Large intestine (tissue), 3 donors: ENCODE measurements at regions not wholly inside any gene's neighbourhood (a gene's known extent, or its start where the extent isn't known, plus 50 kb on each side); places are given as distances from the start of the nearest gene placed in this dataset.
"Not testable (repeated sequence)": the region's sequence is repeated elsewhere in the genome, so short reads cannot be mapped to it uniquely, and the experiment has no call there.

Experiments
- DNase-seq, 2 donors: peaks; one replicate each; pipeline versions ENCODE4 v3.0.0 to v3.0.0-alpha.2; 2013
- H3K27ac ChIP-seq: one replicate; pipeline ENCODE4 v1.5.1; 2013; ENCODE audit warnings: low read length
- H3K27me3 ChIP-seq: 2 replicates; pipeline ENCODE4 v1.6.1; 2013; ENCODE audit warnings: low read length; ENCODE audit not compliant: control insufficient read depth, insufficient read depth
- H3K36me3 ChIP-seq: 2 replicates; pipeline ENCODE4 v1.6.1; 2013; ENCODE audit warnings: low read length; ENCODE audit not compliant: control insufficient read depth, insufficient read depth
- H3K4me1 ChIP-seq: one replicate; pipeline ENCODE4 v1.6.1; 2013; ENCODE audit warnings: low read length; ENCODE audit not compliant: control insufficient read depth, insufficient read depth
- H3K4me3 ChIP-seq: one replicate; pipeline ENCODE4 v1.5.1; 2013; ENCODE audit warnings: low read length
- H3K9me3 ChIP-seq: one replicate; pipeline ENCODE4 v1.6.1; 2013; ENCODE audit warnings: mild to moderate bottlenecking, low read depth, low read length, moderate library complexity; ENCODE audit not compliant: control insufficient read depth
- WGBS: methylation state at CpG from one replicate; pipeline ENCODE4 v1.1.5; 2013; ENCODE audit warnings: low lambda C conversion rate; ENCODE audit not compliant: insufficient coverage; 5-methylcytosine and 5-hydroxymethylcytosine counted together

GRCh38 chr2:87423796-87424762 is 323.8 kb upstream of the PLGLB2 start:
- peaks cover 37% of the 10 kb centered on the region for H3K9me3 ChIP-seq
- H3K27me3 ChIP-seq, H3K4me1 ChIP-seq, DNase-seq, H3K4me3 ChIP-seq, H3K36me3 ChIP-seq, H3K27ac ChIP-seq: not testable (repeated sequence)
- no CpG with 5 or more reads among the region's 7 CpGs for WGBS

GRCh38 chr2:87424763-87425154 is 323.1 kb upstream of the PLGLB2 start:
- H3K4me3 ChIP-seq, H3K36me3 ChIP-seq, DNase-seq, H3K27ac ChIP-seq, H3K4me1 ChIP-seq, H3K27me3 ChIP-seq: not testable (repeated sequence)
- peaks cover 35% of the 10 kb centered on the region for H3K9me3 ChIP-seq
- no CpG with 5 or more reads among the region's 1 CpG for WGBS

GRCh38 chr2:87425191-87425590 is 322.7 kb upstream of the PLGLB2 start:
- no CpG with 5 or more reads among the region's 3 CpGs for WGBS
- H3K27me3 ChIP-seq, DNase-seq, H3K4me1 ChIP-seq, H3K36me3 ChIP-seq, H3K27ac ChIP-seq, H3K4me3 ChIP-seq: not testable (repeated sequence)
- H3K9me3 ChIP-seq = peaks cover 37% of the 10 kb centered on the region

- no CpG with 5 or more reads among the region's 3 CpGs for WGBS
- H3K9me3 ChIP-seq = peaks cover 37% of the 10 kb centered on the region
- not testable (repeated sequence) for H3K4me3 ChIP-seq
Measured at GRCh38 chr2:87425717-87426116, 322.2 kb upstream of the PLGLB2 start.

GRCh38 chr2:87428452-87429130 is 319.3 kb upstream of the PLGLB2 start:
- H3K27me3 ChIP-seq, H3K27ac ChIP-seq, H3K36me3 ChIP-seq, H3K4me3 ChIP-seq, H3K4me1 ChIP-seq, DNase-seq: not testable (repeated sequence)
- WGBS = no CpG with 5 or more reads among the region's 2 CpGs
- H3K9me3 ChIP-seq = peaks cover 29% of the 10 kb centered on the region

More at GRCh38 chr2:87425717-87426116, 322.2 kb upstream of the PLGLB2 start:
- not testable (repeated sequence) for H3K27ac ChIP-seq, H3K4me1 ChIP-seq, H3K36me3 ChIP-seq, H3K27me3 ChIP-seq, DNase-seq

- no CpG with 5 or more reads among the region's 9 CpGs for WGBS
- H3K27me3 ChIP-seq = not testable (repeated sequence)
Measured at GRCh38 chr2:87429206-87429930, 318.5 kb upstream of the PLGLB2 start.

GRCh38 chr2:87429931-87430275 is 318.0 kb upstream of the PLGLB2 start:
- not testable (repeated sequence) for H3K4me3 ChIP-seq, H3K27ac ChIP-seq, H3K36me3 ChIP-seq, DNase-seq, H3K27me3 ChIP-seq, H3K4me1 ChIP-seq
- H3K9me3 ChIP-seq = peaks cover 20% of the 10 kb centered on the region
- no CpG with 5 or more reads among the region's 4 CpGs for WGBS

More at GRCh38 chr2:87429206-87429930, 318.5 kb upstream of the PLGLB2 start:
- H3K4me3 ChIP-seq, DNase-seq, H3K36me3 ChIP-seq, H3K27ac ChIP-seq, H3K4me1 ChIP-seq: not testable (repeated sequence)
- peaks cover 22% of the 10 kb centered on the region for H3K9me3 ChIP-seq

GRCh38 chr2:87431051-87431450 is 316.8 kb upstream of the PLGLB2 start:
- not testable (repeated sequence) for H3K36me3 ChIP-seq, H3K4me1 ChIP-seq, H3K27me3 ChIP-seq, H3K27ac ChIP-seq, H3K4me3 ChIP-seq, DNase-seq
- no CpG with 5 or more reads among the region's 2 CpGs for WGBS
- H3K9me3 ChIP-seq = peaks cover 10% of the 10 kb centered on the region

- not testable (repeated sequence) for H3K27ac ChIP-seq, H3K36me3 ChIP-seq, DNase-seq, H3K9me3 ChIP-seq, H3K4me1 ChIP-seq, H3K4me3 ChIP-seq, H3K27me3 ChIP-seq
- WGBS = no CpG with 5 or more reads among the region's 2 CpGs
Measured at GRCh38 chr2:87432711-87433453, 315.0 kb upstream of the PLGLB2 start.

- not testable (repeated sequence) for H3K27me3 ChIP-seq, H3K36me3 ChIP-seq, H3K4me3 ChIP-seq, H3K4me1 ChIP-seq, H3K27ac ChIP-seq, H3K9me3 ChIP-seq, DNase-seq
- WGBS = no CpG with 5 or more reads among the region's 4 CpGs
Measured at GRCh38 chr2:87436007-87436406, 311.9 kb upstream of the PLGLB2 start.
